Activated CD4-positive, alpha-beta T cell treated with anti-CD3 and anti-CD28 coated beads for 48 hours (primary cell): ENCODE measurements at regions not wholly inside any gene's neighbourhood (a gene's known extent, or its start where the extent isn't known, plus 50 kb on each side); places are given as distances from the start of the nearest gene placed in this dataset.
"Not testable (repeated sequence)": the region's sequence is repeated elsewhere in the genome, so short reads cannot be mapped to it uniquely, and the experiment has no call there.

Experiments
- DNase-seq: peaks from one replicate; pipeline ENCODE4 v3.0.0-alpha.2; 2020

DNA sequence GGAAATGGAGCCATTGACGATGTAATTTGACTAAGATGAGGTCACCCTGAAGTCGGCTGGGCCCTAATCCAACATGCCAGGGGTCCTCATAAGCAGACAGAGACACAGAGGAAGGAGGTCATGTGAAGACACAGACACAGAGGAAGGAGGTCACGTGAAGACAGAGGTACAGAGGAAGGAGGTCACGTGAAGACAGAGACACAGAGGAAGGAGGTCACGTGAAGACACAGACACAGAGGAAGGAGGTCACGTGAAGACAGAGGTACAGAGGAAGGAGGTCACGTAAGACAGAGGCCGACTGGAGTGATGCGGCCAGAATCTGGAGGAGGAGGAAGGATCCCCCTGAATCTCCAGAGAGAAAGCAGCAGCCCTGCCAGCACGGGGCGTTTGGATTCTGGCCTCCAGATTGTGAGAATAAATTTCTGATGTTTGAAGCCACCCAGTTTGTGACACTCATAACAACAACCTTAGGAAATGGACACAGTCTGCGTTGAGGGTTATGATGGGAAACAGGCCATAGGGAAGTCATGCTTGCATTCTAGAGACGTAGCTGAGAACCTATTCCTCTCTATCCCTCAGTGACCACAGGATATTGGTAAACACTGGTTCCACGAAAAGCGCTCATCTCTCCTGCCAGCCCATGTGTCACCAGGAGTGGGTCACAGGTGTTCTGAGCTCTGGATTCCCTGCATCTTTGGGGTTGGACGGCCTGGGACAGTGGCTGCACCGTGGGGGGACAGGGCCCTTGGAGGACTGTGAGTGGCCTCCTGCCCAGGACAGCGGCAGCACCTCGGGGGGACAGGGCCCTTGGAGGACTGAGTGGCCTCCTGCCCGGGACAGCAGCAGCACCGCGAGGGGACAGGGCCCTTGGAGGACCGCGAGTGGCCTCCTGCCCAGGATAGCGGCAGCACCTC lies 108.5 kb downstream of the SOX1 start:
- DNase-seq, result no peak

DNA sequence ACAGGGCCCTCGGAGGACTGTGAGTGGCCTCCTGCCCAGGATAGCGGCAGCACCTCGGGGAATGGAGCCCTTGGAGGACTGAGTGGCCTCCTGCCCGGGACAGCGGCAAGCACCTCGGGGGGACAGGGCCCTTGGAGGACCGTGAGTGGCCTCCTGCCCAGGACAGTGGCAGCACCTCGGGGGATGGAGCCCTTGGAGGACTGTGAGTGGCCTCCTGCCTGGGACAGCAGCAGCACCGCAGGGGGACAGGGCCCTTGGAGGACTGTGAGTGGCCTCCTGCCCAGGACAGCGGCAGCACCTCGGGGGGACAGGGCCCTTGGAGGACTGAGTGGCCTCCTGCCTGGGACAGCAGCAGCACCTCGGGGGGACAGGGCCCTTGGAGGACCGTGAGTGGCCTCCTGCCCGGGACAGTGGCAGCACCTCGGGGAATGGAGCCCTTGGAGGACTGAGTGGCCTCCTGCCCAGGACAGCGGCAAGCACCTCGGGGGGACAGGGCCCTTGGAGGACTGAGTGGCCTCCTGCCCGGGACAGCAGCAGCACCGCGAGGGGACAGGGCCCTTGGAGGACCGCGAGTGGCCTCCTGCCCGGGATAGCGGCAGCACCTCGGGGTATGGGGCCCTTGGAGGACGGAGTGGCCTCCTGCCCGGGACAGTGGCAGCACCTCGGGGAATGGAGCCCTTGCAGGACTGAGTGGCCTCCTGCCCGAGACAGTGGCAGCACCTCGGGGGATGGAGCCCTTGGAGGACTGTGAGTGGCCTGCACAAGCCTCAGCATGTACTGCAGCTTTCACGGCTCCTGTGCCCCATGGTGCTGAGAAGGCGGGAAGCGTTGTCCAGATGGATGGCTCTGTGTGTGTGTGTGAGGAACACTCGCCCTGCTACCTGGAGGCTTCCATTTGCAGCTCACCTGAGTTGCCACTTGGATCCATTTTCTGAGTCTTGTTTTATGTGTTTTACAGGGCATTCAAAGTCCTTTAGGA lies 109.5 kb downstream of the SOX1 start:
- not testable (repeated sequence) for DNase-seq

DNA sequence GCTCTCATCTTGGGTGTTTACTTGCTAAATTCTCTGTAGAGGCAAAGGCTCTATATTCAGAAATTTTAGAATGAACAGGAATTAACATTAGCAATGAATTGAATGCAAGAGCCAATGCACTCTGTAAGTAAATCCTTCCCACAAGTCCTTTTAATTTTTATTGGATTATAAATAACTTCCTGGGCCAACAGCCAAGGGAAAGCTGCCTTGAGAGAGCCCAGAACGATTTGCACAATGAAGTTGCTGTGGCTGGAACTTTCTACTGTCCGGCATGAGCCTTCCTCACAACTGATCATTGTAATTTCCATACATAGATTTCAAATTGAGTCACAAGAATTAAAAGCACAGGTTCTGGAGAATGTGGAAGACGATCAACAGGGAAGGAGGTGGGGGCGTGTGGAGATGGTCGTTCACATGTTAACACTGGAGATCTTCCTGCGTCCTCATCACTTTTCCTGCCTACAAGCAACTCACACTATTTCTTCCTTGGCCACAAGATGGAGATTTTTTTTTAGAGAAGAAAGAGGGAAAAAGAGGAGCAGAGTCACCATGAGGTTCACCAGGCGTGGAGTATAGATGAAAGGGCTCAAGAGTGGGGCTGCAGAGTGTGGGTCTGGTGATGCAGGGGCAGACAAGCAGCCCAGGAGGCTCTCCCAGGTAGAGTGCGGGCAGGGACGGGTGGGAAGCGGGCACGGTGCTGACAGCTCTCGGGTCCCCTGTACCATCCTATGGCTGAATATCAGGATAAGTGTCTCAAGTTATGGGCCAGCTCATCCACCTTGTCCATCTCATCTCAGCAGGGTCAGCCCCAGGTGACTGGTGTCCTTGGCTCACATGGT lies 110.7 kb downstream of the SOX1 start:
- no peak for DNase-seq

DNA sequence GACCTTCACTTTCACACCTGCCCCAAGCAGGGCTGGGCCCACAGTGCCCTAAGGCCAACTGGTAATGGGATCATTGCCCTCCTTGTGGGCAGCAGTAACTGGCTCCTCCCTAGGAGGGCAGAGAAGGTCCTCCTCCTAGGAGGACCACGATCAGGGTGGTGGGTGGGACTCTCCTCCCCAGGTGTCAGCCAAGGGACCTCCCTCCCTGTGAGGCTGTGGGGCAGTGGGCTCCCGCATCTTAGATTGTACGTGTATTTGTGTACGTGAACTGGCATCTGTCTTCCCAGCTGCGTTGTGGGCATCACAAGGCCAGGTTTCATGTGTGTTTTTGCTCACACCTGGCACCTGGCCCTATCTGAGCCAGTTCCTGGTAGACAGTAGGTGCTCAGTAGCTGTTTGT lies 111.8 kb downstream of the SOX1 start:
- no peak for DNase-seq

DNA sequence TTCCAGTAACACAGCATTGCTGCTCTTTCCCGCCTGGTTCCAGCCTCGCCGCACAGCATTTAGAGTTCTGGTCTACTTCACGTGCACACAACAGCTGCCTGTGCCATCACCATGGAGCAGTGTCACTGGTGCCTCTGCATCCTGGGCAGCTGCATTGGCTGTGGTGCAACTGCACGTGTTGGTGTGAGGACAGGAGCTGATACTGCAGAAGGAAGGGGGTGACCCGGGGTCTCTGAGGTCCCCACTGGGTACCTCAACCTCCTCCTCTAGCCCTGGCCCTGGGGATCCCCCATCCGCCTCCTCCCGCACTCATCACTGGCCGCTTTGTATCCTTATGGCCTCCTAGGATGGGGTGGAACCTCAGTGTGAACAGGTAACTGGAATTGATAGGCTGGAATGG lies 112.5 kb downstream of the SOX1 start:
- no peak for DNase-seq

DNA sequence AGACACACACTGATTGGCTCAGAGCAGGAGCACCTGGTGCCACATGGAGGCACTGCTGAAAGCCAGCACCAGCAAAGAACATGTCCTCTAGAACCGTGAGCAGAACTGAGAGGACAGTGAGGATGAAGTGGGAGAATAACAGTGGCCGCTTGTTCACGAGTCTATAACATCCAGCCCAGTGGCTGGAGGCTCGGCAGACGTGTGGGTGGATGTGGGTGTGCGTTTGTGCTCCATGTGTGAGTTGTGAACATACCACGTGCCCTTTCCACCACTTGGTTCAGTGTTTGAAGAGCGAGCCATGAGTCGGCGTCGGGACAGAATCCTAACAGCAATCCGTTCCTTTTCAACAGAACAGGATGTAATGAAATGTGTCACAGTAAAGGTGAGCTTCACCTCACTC lies 113.0 kb downstream of the SOX1 start:
- DNase-seq, result no peak

DNA sequence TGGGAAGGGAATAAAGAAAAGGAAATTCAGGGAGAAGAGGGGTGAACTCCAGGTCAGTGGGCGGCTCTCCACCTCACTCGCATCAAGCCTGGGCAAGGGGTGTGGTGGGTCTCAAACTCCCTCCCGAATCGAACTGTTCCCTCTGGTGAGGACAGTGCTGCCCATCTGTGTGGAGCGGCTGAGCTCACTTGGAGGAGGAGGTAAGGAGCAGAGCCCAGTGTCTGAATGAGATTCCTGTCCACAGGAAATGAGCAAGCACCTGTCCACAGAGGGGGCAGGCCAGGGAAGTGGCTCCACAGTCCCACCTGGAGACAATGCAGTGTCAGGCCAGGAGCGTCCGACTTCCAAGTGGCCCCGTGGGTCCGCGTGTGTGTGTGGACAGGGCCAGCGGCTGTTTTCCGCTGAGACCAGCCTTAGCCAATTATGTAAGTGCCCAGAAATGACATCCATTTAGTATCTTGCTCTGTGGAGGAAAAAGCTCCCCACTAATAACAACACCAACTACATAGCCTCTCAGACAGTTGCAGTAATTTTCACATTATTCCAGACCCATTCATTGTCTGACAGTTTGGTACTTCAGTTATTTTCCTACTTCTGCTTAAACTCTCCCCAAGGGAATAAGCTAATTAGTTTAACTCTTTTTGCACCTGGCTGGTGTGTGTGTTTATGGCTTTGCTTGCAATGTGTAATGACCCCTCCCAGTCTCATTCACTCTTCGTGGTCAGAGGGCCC lies 114.6 kb downstream of the SOX1 start:
- no peak for DNase-seq

DNA sequence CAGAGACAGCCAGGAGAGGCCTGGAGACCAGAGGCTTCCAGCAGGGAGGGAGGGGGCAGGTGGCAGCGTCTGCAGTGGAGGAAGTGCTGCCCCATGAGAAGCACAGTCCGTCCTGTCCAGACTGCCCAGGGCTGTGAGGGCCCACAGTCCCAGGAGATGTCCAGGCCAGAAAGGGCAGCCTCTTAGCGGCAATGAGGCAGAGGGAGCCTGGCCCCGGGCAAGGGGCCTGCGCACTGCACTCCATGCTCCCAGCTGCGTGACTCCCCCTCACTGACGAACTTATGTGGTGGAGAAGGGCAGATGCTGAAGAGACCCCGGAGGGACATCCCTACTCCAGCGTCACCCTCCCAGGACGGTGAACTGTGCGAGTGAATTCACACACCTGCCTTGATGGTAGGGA lies 115.3 kb downstream of the SOX1 start:
- DNase-seq, result no peak

DNA sequence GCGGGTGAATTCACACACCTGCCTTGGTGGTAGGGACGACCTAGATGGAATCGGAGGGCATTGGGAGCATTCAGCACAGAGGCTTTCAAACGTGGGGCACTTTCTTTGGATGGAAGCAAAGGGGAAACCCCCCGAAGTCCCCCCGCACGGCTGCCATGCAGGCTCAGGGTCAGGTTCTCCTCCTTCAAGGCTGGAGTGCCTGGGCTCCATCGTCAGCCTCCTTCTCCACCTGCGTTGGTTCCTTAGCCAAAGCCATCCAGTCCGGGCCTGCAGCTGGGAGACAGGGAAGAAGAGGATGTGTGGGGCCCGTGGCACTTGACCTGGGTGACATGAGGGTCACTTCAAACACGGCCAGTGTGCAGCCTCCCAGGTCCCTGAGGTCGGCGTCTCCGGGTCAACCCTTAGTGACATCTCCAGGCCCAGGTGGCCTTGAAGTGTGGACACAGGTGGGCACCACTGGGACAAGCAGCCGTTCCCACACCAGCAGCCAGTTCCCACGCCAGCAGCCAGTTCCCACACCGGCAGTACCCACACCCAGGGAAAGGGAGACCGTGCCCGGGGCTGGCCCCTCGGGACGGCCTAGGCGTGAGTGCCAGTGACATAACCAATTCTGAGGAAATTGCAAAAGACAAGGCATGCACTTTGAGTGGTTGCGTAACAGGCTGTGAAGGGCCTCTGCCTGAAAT lies 116.0 kb downstream of the SOX1 start:
- no peak for DNase-seq

DNA sequence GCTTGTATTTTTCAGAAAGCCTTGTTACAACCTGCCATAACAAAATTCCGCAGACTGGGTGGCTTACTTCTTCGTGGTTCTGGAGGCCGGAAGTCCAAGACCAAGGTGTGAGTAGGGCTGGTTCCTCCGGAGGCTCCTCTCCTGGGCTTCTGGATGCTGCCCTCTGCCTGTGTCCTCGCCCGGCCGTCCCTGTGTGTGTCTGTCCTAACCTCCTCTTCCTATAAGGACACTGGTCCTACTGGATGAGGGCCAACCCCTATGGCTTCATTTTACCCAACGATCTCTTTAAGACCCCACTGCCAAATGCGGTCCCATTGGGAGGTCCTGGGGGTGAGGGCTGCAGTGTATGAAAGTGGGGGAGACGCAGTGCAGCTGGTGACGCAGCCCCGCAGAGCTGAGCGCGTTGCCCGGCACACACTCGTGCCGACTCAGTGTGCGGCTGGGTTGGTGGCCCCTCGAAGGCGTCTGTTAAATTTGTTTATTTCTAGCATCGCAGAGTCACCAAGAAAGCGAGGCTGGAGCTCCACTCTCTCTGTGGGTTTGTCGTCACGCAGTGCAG lies 116.7 kb downstream of the SOX1 start:
- DNase-seq, result no peak

DNA sequence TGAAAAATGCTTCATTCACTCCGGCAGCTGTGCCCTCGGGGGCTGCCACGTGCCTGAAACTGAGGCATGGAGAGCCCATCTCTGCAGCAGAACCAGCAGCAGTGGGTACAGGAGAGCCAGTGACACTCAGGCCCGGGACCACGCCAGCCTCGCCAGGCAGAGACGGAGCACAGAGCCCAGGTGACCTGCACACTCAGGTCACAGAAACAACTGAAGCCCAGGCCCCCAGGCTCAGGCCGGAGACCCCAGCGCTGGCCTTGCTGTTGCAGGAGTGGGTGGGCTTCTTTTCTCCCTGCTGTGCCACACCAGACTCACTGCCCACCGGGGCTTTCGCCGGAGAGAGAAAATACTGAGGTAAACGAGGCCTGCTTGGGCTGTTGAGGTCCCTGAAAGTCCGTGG lies 117.3 kb downstream of the SOX1 start:
- no peak for DNase-seq

DNA sequence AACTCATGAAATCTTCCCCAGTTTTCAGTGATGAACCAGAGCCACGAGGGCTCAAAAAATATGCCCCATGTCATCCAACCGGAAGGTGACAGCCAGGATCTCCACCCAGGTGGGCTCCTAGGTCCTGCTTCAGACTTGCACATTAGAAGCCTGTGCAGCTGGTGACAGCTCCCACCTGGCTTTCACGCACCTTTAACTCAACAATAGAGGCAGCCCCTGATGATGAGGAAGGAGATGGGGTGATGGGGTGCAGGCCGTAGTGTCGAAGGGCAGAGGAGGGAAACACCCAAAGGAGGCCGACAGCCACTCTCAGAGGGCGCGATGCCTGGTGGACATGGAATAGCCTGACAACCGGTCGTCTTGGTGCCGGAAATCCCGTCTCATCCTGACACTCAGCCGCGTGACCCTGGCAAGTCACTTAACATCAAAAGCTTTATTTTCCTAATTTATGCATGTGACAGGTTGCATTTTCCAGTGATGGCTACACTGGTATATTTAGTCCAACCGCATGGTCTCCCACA lies 118.0 kb downstream of the SOX1 start:
- DNase-seq, result no peak

DNA sequence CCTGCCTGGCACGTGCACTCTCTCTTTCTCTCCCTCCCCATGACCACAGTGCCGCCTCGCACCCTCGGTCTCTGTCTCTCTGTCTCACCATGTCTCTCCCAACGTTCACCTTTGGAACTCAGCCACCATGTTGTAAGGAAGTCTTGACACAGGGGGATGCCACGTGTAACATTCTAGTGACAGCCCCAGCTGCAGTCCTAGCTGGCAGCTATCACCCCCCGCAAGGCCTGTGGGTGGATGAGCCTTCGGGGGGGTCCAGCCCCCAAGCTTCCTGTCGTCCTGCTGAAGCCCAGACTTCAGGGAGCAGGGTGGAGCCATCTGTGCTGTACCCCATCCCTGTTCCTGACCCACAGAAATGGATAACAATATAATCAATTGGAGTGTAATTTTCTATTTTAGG lies 118.5 kb downstream of the SOX1 start:
- no peak for DNase-seq

DNA sequence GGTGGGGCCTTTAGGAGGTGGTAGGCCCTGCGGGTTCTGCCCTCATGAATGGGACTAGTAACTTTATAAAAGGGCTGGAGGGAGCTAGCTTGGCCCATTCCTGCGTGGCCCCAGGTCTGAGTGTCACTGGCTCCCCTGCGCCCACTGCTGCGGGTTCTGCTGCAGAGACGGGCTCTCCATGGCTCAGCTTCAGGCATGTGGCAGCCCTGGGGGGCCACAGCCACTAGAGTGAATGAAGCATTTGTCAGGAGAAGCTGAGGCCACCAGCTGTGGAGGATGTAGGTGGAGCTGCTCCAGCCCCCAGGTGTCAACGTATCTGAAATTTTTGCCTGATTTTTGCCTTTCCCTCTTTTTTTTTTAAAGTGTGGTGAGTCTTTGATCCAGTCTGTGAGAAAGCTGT lies 119.1 kb downstream of the SOX1 start:
- no peak for DNase-seq

DNA sequence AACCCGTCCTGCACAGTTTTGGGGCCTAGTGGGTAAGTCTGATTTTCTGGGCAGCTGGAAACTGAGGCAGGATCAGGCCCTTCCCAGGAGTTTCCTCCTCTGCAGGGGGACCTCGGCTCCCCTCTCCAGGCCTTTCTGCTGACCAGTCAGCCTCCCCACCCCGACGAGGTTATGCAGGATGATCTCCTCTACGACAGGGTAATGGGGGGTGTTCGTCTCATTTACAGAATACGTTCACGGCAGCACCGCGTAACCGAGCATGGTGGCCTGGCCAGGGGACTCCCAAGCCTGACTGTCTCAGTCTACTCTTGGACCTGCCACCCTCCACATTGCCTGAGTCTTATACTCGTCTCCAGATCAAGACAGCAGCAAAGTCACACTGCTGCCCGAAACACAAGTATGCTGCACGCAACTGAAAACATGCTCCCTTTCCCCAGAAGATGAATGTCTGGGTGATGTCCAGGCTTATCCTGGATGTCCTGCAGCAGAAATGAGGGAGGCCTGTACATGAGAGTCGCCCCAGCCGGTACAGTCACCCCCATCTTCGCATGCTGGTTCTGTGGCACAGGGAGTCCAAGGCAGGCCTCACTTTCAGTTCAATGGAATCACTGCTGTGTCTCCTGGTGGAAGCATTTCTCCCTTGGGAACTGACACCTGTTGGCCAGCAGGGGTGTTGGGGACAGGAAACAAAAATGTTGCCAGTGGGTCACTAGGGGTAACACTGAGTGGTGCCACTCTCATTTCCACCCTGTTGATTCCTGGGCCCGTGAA lies 120.8 kb downstream of the SOX1 start:
- DNase-seq, result no peak

DNA sequence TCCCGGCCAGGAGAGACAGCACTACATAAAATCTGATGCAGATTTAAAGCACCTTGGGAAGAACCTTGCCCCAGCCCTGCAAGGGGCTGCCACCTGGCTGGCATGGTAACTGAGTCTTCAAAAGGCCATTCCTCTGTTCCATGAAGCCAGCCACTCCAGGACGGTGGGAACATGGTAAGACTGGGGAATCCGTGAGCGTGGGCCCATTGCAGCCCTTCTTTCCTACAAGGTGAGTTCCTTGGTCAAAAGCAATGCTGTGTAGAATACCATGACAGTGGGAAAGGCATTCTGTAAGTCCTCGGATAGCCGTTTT lies 121.3 kb downstream of the SOX1 start:
- DNase-seq, result no peak

DNA sequence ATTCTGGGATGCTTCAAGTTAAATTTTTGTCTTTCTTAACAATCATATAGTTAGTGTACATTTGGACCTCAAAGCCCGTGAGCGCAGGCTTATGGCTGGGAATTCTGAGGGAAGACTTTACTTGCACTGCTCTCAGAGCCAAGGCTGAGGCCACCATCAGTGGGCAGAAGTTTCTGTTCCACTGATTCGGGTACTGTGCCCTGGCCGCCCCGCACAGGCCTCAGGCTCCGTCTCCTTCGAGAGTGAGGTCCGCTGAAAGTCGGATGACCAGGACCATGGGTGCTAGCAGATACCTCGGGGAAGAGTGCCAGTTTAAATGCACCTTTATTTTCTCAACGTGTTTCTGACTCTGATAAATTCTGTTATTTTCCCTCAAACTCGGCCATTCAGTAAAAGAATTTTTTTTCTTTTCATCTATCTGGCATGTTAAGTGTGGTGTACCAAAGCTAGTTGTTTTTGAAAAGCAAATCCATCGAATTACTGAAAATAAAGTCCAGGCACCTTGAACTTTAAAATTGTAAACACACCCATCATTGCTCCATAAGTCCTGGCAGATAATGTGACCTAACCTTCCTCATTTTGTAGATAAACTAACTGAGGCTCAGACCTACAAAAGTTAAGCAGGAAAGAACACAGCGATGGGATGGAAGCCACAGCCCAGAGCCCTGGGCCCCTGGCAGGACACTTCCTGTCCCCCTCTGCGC lies 126.7 kb downstream of the SOX1 start:
- DNase-seq, result no peak

DNA sequence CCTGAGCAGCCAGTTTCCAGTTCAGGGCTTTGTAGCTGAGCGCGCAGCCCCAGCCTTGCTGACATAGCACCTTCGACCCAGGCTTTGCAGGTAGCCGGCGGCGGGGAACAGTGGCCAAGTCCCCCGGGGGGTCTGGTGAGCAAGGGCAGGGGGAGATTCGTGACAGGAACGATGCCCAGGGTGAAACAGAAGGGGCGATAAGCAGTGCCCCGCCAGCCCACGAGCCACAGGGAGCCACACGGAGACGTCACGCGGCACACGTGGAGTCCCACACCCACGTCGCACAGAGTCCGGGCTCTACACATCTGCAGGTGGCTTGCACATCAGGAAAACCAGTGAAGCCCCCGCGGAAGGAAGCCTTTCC lies 127.2 kb downstream of the SOX1 start:
- DNase-seq, result no peak

DNA sequence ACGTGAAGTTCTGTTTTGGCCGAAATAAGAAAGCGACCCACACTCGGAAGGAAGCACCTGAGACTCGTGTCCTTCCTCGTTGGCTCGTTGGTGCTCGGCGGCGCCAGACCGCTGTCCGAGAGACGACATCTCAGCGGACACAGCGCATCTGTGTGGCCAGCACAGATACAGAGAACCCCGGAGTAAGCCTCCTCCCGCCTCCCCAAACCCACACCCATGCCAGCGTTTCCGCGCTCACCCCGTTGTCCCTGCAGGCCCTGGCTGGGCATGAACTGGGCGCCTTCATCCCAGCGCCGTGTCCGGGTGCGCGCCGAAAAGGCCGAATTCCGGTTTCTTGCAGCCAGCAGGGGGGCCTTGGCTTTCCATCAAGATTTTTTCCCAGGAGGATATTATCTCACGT lies 127.6 kb downstream of the SOX1 start:
- DNase-seq, result no peak
